Neural cell (in vitro differentiated cells): ENCODE measurements at regions not wholly inside any gene's neighbourhood (a gene's known extent, or its start where the extent isn't known, plus 50 kb on each side); places are given as distances from the start of the nearest gene placed in this dataset.

Experiments
- H2AFZ ChIP-seq: fragments of 200-600, 300-800 bp; sonication (generic), shearing (Covaris generic); 2 replicates; pipeline ENCODE4 v1.6.0; 2014; ENCODE audit warnings: low read depth, mild to moderate bottlenecking, antibody characterized with exemption, low read length, moderate library complexity
- H3F3A ChIP-seq: fragments of 200-600 bp; shearing (Covaris generic); 2 replicates; pipeline ENCODE4 v1.6.1; 2016; ENCODE audit warnings: mild to moderate bottlenecking, moderate library complexity, mixed read lengths, antibody characterized with exemption, low read length; ENCODE audit not compliant: insufficient read depth, poor library complexity, severe bottlenecking
- H3K27ac ChIP-seq: fragments of 200-600, 300-800 bp; sonication (generic), shearing (Covaris generic); 2 replicates; pipeline ENCODE4 v1.5.1; 2014; ENCODE audit warnings: mild to moderate bottlenecking, low read length, moderate library complexity
- H3K27me3 ChIP-seq: fragments of 300-800, 200-600 bp; sonication (generic), shearing (Covaris generic); 2 replicates; pipeline ENCODE4 v1.6.0; 2014; ENCODE audit warnings: mild to moderate bottlenecking, low read depth, low read length, moderate library complexity; ENCODE audit not compliant: insufficient read depth
- H3K36me3 ChIP-seq: fragments of 300-800, 200-600 bp; sonication (generic), shearing (Covaris generic); 2 replicates; pipeline ENCODE4 v1.5.1; 2014; ENCODE audit warnings: mild to moderate bottlenecking, antibody characterized with exemption, low read length, moderate library complexity; ENCODE audit not compliant: insufficient read depth
- H3K4me2 ChIP-seq: fragments of 300-800, 200-600 bp; sonication (generic), shearing (Covaris generic); 2 replicates; pipeline ENCODE4 v1.6.0; 2014; ENCODE audit warnings: mild to moderate bottlenecking, low read length
- H3K4me3 ChIP-seq: fragments of 300-800, 200-600 bp; sonication (generic), shearing (Covaris generic); 2 replicates; pipeline ENCODE4 v1.5.1; 2014; ENCODE audit warnings: mild to moderate bottlenecking, low read length, moderate library complexity
- H3K79me2 ChIP-seq: fragments of 200-600 bp; shearing (Covaris generic); replicated peaks from 2 replicates; pipeline ENCODE4 v1.6.0; 2014; ENCODE audit warnings: mild to moderate bottlenecking, low read length, moderate library complexity; ENCODE audit not compliant: insufficient read depth
- H3K9ac ChIP-seq: fragments of 300-800, 200-600 bp; sonication (generic), shearing (Covaris generic); 2 replicates; pipeline ENCODE4 v1.6.1; 2016; ENCODE audit warnings: mild to moderate bottlenecking, low read length, mixed read lengths
- H3K9me2 ChIP-seq: fragments of 200-600 bp; shearing (Covaris generic); 2 replicates; pipeline ENCODE4 v1.6.1; 2016; ENCODE audit warnings: mild to moderate bottlenecking, low read length, mixed read lengths; ENCODE audit not compliant: insufficient read depth
- H3K9me3 ChIP-seq: fragments of 200-600, 300-800 bp; sonication (generic), shearing (Covaris generic); 2 replicates; pipeline ENCODE4 v1.6.1; 2016; ENCODE audit warnings: mild to moderate bottlenecking, mixed run types, low read length, moderate library complexity, mixed read lengths
- H4K20me1 ChIP-seq: fragments of 200-600 bp; shearing (Covaris generic); 2 replicates; pipeline ENCODE4 v1.6.1; 2016; ENCODE audit warnings: mild to moderate bottlenecking, mixed run types; ENCODE audit not compliant: insufficient read depth
- CTCF ChIP-seq: fragments of 450-650 bp; IDR thresholded peaks from 2 replicates; pipeline ENCODE4 v1.5.1; 2014; ENCODE audit warnings: antibody characterized with exemption, mild to moderate bottlenecking, moderate library complexity; ENCODE audit not compliant: poor library complexity, severe bottlenecking
- EP300 ChIP-seq: fragments of 450-650 bp; conservative IDR thresholded peaks from 2 replicates; pipeline ENCODE4 v1.6.1; 2014; ENCODE audit warnings: antibody characterized with exemption, mild to moderate bottlenecking, moderate library complexity; ENCODE audit not compliant: poor library complexity, severe bottlenecking
- EZH2 ChIP-seq: fragments of 200-600, 300-800 bp; shearing (Covaris generic), sonication (generic); IDR thresholded peaks from 2 replicates; pipeline ENCODE4 v1.6.1; 2014; ENCODE audit warnings: antibody characterized with exemption, low read length, borderline replicate concordance, mild to moderate bottlenecking; ENCODE audit not compliant: insufficient read depth, poor library complexity, severe bottlenecking
- MXI1 ChIP-seq: fragments of 450-650 bp; conservative IDR thresholded peaks from 2 replicates; pipeline ENCODE4 v1.6.1; 2014; ENCODE audit warnings: antibody characterized with exemption, mild to moderate bottlenecking; ENCODE audit not compliant: poor library complexity, severe bottlenecking
- POLR2AphosphoS5 ChIP-seq: IDR thresholded peaks from 2 replicates; pipeline ENCODE4 v1.6.1; 2012
- RAD21 ChIP-seq: fragments of 450-650 bp; conservative IDR thresholded peaks from 2 replicates; pipeline ENCODE4 v1.6.1; 2014; ENCODE audit warnings: antibody characterized with exemption, mild to moderate bottlenecking, moderate library complexity
- SMC3 ChIP-seq: fragments of 450-650 bp; conservative IDR thresholded peaks from 2 replicates; pipeline ENCODE4 v1.6.1; 2014; ENCODE audit warnings: antibody characterized with exemption, mild to moderate bottlenecking, moderate library complexity; ENCODE audit not compliant: poor library complexity
- TAF1 ChIP-seq: IDR thresholded peaks from 2 replicates; pipeline ENCODE4 v1.6.1; 2012; ENCODE audit warnings: low read depth
- TF ChIP-seq, protein P1 (sequence below): IDR thresholded peaks from 2 replicates; pipeline ENCODE4 v1.6.1; 2012; ENCODE audit warnings: borderline replicate concordance

- H3K9ac ChIP-seq, result no peak overlapping the region
- no peaks in the 10 kb centered on the region for H4K20me1 ChIP-seq
- H3K4me2 ChIP-seq, result no peak overlapping the region
- H3K9me3 ChIP-seq, result no peaks in the 10 kb centered on the region
- no peak for TF ChIP-seq RAD21
- no peak for TF ChIP-seq MXI1
- TF ChIP-seq TAF1, result no peak
- no peak for TF ChIP-seq POLR2AphosphoS5
- TF ChIP-seq EP300, result no peak
- TF ChIP-seq SMC3, result no peak
- TF ChIP-seq EZH2, result no peak
- TF ChIP-seq CTCF, result no peak
- TF ChIP-seq, protein P1, sequence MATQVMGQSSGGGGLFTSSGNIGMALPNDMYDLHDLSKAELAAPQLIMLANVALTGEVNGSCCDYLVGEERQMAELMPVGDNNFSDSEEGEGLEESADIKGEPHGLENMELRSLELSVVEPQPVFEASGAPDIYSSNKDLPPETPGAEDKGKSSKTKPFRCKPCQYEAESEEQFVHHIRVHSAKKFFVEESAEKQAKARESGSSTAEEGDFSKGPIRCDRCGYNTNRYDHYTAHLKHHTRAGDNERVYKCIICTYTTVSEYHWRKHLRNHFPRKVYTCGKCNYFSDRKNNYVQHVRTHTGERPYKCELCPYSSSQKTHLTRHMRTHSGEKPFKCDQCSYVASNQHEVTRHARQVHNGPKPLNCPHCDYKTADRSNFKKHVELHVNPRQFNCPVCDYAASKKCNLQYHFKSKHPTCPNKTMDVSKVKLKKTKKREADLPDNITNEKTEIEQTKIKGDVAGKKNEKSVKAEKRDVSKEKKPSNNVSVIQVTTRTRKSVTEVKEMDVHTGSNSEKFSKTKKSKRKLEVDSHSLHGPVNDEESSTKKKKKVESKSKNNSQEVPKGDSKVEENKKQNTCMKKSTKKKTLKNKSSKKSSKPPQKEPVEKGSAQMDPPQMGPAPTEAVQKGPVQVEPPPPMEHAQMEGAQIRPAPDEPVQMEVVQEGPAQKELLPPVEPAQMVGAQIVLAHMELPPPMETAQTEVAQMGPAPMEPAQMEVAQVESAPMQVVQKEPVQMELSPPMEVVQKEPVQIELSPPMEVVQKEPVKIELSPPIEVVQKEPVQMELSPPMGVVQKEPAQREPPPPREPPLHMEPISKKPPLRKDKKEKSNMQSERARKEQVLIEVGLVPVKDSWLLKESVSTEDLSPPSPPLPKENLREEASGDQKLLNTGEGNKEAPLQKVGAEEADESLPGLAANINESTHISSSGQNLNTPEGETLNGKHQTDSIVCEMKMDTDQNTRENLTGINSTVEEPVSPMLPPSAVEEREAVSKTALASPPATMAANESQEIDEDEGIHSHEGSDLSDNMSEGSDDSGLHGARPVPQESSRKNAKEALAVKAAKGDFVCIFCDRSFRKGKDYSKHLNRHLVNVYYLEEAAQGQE, result no peak
- H3K27ac ChIP-seq, result no peak overlapping the region
- no peaks in the 10 kb centered on the region for H3K27me3 ChIP-seq
- H3K9me2 ChIP-seq, result no peaks in the 10 kb centered on the region
- no peak overlapping the region for H3K4me3 ChIP-seq
- no peaks in the 10 kb centered on the region for H3K79me2 ChIP-seq
- H3K36me3 ChIP-seq, result no peaks in the 10 kb centered on the region
- H2AFZ ChIP-seq, result no peak overlapping the region
- no peaks in the 10 kb centered on the region for H3F3A ChIP-seq
Observed at GRCh38 chr19:20259615-20260014, 92.6 kb downstream of the ZNF486 start.

DNA sequence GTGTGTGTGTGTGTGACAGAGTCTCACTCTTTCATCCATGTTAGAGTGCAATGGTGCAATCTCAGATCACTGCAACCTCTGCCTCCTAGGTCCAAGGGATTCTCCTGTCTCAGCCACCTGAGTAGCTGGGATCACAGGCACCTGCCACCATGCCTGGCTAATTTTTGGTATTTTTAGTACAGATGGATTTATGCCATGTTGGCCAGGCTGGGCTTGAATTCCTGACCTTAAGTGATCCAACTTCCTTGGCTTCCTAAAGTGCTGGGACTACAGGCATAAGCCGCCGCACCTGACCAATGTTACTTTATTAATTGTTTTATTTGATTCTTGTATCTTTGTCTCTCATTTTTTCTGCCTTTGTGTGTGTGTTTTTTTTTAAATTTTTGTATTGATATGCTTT lies 89.6 kb downstream of the ZNF486 start:
- no peak overlapping the region for H3K9ac ChIP-seq
- H3F3A ChIP-seq, result no peaks in the 10 kb centered on the region
- H2AFZ ChIP-seq, result no peak overlapping the region
- no peak for TF ChIP-seq SMC3
- no peak for TF ChIP-seq CTCF
- TF ChIP-seq TAF1, result no peak
- TF ChIP-seq EZH2, result no peak
- TF ChIP-seq MXI1, result no peak
- TF ChIP-seq RAD21, result no peak
- TF ChIP-seq, protein P1, result no peak
- H3K4me3 ChIP-seq, result no peak overlapping the region
- no peaks in the 10 kb centered on the region for H3K9me2 ChIP-seq
- H4K20me1 ChIP-seq, result no peaks in the 10 kb centered on the region
- H3K27me3 ChIP-seq, result no peaks in the 10 kb centered on the region
- no peaks in the 10 kb centered on the region for H3K79me2 ChIP-seq
- no peak overlapping the region for H3K4me2 ChIP-seq
- H3K27ac ChIP-seq, result no peak overlapping the region
- H3K36me3 ChIP-seq, result no peaks in the 10 kb centered on the region
- H3K9me3 ChIP-seq, result no peaks in the 10 kb centered on the region
